ENCODE measurements at regions not wholly inside any gene's neighbourhood (a gene's known extent, or its start where the extent isn't known, plus 50 kb on each side); places are given as distances from the start of the nearest gene placed in this dataset.
"Not testable (repeated sequence)": the region's sequence is repeated elsewhere in the genome, so short reads cannot be mapped to it uniquely, and the experiment has no call there.

GRCh38 chr2:115904516-115904915, 1462.1 kb downstream of the DPP10 start:
- no peak for FAIRE-seq

- no peak for FAIRE-seq
Observed at GRCh38 chr2:115908731-115909130, 1466.3 kb downstream of the DPP10 start.

- FAIRE-seq: no peak
Observed at GRCh38 chr2:115910270-115910669, 1467.8 kb downstream of the DPP10 start.

- FAIRE-seq: no peak
Observed at GRCh38 chr2:115913921-115914320, 1471.5 kb downstream of the DPP10 start.

- FAIRE-seq: no peak
Observed at GRCh38 chr2:115921541-115921940, 1479.1 kb downstream of the DPP10 start.

DNA sequence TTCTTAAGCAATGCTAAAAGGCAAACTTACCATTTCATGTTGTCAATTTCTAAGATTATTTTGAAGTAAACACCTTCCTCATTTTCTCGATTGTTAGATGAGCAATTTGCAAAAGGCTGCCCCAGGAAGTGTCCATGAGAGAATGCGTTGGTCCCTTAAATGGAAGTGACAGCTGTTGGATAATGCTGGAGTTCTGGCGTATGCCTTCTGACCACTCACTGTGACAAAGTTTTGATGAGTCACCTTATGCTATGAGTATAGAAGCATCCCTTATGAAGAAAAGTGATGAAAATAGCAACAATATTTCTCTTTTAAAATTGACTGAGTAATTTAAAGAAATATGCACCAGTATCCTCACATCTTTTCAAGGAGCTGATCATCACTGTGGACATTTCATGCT, 1497.5 kb downstream of the DPP10 start:
- no peak for FAIRE-seq

DNA sequence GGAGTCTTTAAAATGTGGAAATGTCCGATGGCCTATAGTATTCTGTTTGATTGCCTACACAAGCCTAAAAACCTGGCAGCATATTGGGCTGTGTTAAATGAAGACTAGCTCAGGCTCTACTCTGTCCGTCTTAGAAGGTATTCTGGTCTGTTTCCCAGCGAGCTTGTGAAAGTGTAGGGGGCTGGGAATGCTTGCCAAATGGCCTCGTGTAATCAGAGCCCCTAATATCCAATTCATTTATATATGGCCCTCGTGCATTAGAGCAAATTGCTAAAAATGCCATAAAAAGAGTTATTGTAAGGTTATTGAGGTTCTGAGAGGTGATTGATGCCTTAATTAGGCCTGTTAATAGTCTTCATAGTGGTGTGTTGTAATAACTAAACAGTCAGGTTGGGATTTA, 1500.4 kb downstream of the DPP10 start:
- FAIRE-seq: no peak

GRCh38 chr2:115946341-115946740, 1503.9 kb downstream of the DPP10 start:
- no peak for FAIRE-seq

- no peak for FAIRE-seq
Observed at GRCh38 chr2:115946891-115947290, 1504.5 kb downstream of the DPP10 start.

DNA sequence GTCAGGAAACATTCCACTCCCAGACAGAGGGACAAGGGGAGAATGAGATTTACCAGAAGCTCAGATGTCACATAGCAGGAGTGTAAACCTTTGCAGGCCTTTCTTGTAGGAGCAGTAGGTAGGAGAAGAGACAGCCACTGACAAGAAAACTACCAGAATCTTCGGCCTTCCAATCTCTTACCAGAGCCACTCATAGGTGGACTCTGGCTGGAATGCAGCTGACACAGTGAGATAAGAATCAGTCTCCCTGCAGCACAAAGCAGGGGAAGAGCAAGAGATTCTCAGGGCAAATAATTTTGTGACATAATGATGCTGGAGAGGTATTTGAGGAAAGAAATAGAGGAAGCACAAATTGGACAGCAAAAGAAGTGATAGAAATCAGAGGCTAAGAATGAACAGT, 1534.5 kb downstream of the DPP10 start:
- no peak for FAIRE-seq

DNA sequence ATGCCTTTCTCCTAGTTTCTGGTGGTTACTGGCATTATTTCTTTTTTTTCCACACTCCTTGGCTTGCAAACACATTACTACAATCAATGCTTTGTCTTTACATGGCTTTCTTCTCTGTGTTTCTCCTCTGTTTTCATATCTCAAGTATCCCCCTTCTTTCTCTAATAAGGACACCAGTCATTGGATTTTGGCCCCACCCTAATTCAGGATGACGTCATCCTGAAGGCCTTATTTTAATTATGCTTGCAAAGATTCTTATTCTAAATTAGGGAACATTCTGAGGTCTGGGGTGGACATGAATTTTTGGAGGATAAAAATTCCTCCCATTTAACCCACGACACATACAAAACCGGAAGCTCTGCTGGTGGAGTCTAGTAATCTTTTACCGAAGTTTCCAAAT, 1556.6 kb downstream of the DPP10 start:
- no peak for FAIRE-seq

DNA sequence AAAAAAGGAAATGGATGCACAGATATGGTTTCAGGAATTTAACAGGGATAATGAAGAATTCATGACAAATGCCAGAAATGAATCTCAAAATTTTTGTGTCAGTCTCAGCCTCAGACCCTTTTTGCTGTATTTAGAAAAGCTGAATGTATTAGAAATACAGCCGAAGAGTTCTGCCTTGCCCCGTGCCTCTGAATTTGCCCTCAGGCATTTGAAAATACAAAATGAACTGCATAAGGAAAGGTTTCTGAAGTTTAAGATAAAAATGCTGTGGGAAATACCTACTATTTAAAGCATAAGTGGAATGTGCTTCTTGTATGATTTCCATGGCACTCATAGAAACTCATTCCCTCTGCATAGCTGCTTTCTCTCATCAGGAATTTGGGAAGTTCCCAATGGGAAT, 1580.6 kb downstream of the DPP10 start:
- no peak for FAIRE-seq

DNA sequence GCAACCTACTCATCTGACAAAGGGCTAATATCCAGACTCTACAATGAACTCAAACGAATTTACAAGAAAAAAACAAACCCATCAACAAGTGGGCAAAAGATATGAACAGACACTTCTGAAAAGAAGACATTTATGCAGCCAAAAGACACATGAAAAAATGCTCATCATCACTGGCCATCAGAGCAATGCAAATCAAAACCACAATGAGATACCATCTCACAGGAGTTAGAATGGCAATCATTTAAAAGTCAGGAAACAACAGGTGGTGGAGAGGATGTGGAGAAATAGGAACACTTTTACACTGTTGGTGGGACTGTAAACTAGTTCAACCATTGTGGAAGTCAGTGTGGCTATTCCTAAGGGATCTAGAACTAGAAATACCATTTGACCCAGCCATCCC, 1596.3 kb downstream of the DPP10 start:
- not testable (repeated sequence) for FAIRE-seq

- FAIRE-seq: no peak
Observed at GRCh38 chr2:116042530-116042929, 1600.1 kb downstream of the DPP10 start.

DNA sequence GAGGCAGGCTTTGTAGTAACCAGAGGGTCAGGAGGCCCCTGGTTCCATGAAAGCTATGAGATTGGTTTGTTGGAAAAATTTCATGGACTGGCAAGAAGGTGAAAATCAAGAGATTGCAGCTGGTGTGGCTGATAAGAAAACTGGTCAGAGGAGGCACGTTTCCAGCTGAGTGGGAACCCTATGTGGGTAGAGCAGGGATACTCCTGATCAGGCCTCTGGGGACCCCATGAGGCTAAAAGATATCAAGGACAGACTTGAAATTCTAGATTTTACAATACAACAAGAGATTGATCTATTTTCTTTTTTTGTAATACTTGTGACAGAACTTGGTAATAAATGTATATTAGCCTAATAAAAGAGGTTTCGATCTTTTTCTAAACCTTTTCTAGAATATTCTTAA, 1615.1 kb downstream of the DPP10 start:
- no peak for FAIRE-seq

- no peak for FAIRE-seq
Observed at GRCh38 chr2:116061023-116061422, 1618.6 kb downstream of the DPP10 start.

DNA sequence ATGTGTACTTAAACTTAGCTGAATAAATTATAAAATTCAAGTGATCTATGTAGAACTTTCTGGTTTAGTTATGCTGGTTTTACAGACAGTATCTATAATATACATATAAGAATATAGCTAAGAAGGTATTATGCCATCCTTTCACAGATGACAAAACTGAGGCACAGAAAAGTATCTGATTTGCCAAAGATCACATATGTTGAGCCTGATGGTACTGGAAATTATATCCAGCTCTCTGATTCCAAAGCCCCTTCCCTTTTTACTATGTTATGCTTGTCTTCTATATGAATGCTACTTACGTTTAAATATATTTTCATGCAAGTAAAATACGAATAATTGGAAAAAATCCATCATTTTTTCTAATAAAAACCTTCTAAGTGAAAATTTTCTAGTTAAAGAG, 1631.3 kb downstream of the DPP10 start:
- no peak for FAIRE-seq

GRCh38 chr2:116074161-116074560, 1631.7 kb downstream of the DPP10 start:
- FAIRE-seq: no peak

GRCh38 chr2:116088236-116088635, 1645.8 kb downstream of the DPP10 start:
- FAIRE-seq: no peak

GRCh38 chr2:116094196-116094595, 1651.8 kb downstream of the DPP10 start:
- no peak for FAIRE-seq

DNA sequence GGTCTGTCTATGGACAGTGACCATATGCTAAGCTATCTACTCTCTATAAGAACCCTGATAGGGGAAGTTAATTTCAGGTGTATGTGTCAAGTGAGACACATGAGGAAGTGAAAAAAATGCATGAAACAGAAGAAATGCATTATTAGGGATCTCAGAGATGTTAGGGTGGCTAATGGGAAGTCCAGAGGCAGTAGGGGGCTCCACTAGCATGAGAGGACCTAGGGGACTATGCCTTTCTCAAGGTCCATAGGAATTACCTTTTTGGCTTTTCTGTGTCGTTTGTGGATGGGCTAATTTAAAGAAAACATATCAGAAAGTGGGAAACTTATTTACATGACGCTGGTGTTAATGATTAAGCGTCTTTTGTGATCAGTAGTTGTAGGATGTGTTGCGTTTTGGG, 1653.2 kb downstream of the DPP10 start:
- FAIRE-seq: no peak

- no peak for FAIRE-seq
Observed at GRCh38 chr2:116098049-116098448, 1655.6 kb downstream of the DPP10 start.

GRCh38 chr2:116109471-116109870, 1667.0 kb downstream of the DPP10 start:
- FAIRE-seq: no peak

DNA sequence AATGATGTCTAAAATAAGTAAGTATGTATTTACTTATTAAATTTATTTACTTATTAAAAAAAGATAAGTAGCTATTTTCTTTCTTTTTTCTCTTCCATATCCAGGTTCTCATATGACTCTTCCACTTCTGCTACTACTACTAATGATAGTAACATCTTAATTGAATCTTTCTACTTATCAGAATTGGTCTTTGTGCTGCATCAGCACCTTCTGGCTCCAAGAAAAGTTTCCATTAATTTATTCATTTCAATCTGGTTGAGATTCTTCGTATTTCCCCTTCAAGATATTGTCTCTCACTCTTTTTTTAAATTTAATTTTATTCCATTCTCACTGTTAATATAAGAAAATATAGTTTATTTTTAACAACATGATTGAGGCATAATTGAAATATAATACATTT, 1675.4 kb downstream of the DPP10 start:
- no peak for FAIRE-seq

- FAIRE-seq: no peak
Observed at GRCh38 chr2:116132833-116133232, 1681.7 kb upstream of the DDX18 start.

GRCh38 chr2:116133381-116133942, 1681.0 kb upstream of the DDX18 start:
- FAIRE-seq: no peak
